ENCODE measurements at regions not wholly inside any gene's neighbourhood (a gene's known extent, or its start where the extent isn't known, plus 50 kb on each side); places are given as distances from the start of the nearest gene placed in this dataset.

DNA sequence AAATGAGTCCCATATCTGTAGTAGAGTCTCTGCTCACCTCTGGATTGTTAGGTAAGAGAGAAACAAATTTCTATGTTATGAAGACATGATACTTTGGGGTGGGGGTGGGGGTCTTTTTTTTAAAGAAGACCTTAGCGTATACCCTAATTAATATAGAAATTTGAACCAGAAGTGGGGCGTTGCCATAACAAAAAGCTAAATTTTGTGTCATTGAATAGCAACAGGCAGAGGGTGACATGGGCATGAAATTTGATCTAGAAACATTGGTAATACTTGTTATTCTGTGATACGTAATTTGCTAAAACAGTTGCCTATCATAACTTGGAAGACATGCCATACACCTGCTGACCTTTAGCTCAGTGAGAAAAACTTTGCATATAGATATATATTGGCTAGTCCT is 92.3 kb upstream of the SLC38A2 start:
- no peaks in the 10 kb centered on the region for H4K20me1 ChIP-seq (ENCODE audit: insufficient read depth, low read length)
- TF ChIP-seq EZH2 (IDR thresholded peaks at IDR 0.05; ENCODE audit: borderline replicate concordance, low read length) = no peak
- TF ChIP-seq, protein P1, sequence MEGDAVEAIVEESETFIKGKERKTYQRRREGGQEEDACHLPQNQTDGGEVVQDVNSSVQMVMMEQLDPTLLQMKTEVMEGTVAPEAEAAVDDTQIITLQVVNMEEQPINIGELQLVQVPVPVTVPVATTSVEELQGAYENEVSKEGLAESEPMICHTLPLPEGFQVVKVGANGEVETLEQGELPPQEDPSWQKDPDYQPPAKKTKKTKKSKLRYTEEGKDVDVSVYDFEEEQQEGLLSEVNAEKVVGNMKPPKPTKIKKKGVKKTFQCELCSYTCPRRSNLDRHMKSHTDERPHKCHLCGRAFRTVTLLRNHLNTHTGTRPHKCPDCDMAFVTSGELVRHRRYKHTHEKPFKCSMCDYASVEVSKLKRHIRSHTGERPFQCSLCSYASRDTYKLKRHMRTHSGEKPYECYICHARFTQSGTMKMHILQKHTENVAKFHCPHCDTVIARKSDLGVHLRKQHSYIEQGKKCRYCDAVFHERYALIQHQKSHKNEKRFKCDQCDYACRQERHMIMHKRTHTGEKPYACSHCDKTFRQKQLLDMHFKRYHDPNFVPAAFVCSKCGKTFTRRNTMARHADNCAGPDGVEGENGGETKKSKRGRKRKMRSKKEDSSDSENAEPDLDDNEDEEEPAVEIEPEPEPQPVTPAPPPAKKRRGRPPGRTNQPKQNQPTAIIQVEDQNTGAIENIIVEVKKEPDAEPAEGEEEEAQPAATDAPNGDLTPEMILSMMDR (IDR thresholded peaks at IDR 0.05; ENCODE audit: low read length) = no peak
- no peaks in the 10 kb centered on the region for H3K9me2 ChIP-seq (ENCODE audit: low read depth, low read length)
- no peaks in the 10 kb centered on the region for H3K36me3 ChIP-seq (ENCODE audit: insufficient read depth, low read length)
- H3K79me2 ChIP-seq (ENCODE audit: insufficient read depth, low read length) = no peaks in the 10 kb centered on the region
- peaks cover 3% of the 10 kb centered on the region for H3K4me1 ChIP-seq (ENCODE audit: insufficient read depth, low read length, severe bottlenecking)
- no peak overlapping the region for H2AFZ ChIP-seq (ENCODE audit: low read length)
- H3F3A ChIP-seq (ENCODE audit: insufficient read depth, low read length) = no peaks in the 10 kb centered on the region
- H3K9me3 ChIP-seq (ENCODE audit: low read length) = no peaks in the 10 kb centered on the region
- H3K4me2 ChIP-seq (ENCODE audit: low read length) = no peak overlapping the region
- no peak overlapping the region for H3K9ac ChIP-seq (ENCODE audit: low read length)
- H3K27ac ChIP-seq (ENCODE audit: low read depth, low read length, poor library complexity, severe bottlenecking) = no peak overlapping the region
- no peak overlapping the region for H3K4me3 ChIP-seq (ENCODE audit: low read depth, low read length, poor library complexity, severe bottlenecking)
- no peaks in the 10 kb centered on the region for H3K27me3 ChIP-seq (ENCODE audit: insufficient read depth, low read length)

- Histone ChIP-seq H3K27ac (ENCODE audit: low read depth, low read length, poor library complexity, severe bottlenecking) (no peak overlapping the region), H3K4me1 (ENCODE audit: insufficient read depth, low read length, severe bottlenecking) (peaks cover 4% of the 10 kb centered on the region), H3K9ac (ENCODE audit: low read length) (no peak overlapping the region), H3K4me3 (ENCODE audit: low read depth, low read length, poor library complexity, severe bottlenecking) (no peak overlapping the region), H3K79me2 (ENCODE audit: insufficient read depth, low read length) (no peaks in the 10 kb centered on the region), H3K9me2 (ENCODE audit: low read depth, low read length) (no peaks in the 10 kb centered on the region), H3F3A (ENCODE audit: insufficient read depth, low read length) (no peaks in the 10 kb centered on the region), H3K27me3 (ENCODE audit: insufficient read depth, low read length) (no peaks in the 10 kb centered on the region), H3K36me3 (ENCODE audit: insufficient read depth, low read length) (no peaks in the 10 kb centered on the region), H3K9me3 (ENCODE audit: low read length) (no peaks in the 10 kb centered on the region), H3K4me2 (ENCODE audit: low read length) (no peak overlapping the region), H4K20me1 (ENCODE audit: insufficient read depth, low read length) (no peaks in the 10 kb centered on the region), H2AFZ (ENCODE audit: low read length) (no peak overlapping the region)
- TF ChIP-seq, protein P1 (IDR thresholded peaks at IDR 0.05; ENCODE audit: low read length) = no peak
- no peak for TF ChIP-seq EZH2 (IDR thresholded peaks at IDR 0.05; ENCODE audit: borderline replicate concordance, low read length)
These were observed 90.2 kb upstream of the SLC38A2 start for GRCh38 chr12:46462641-46463355.

- H3K4me2 ChIP-seq (ENCODE audit: low read length) = no peak overlapping the region
- H3K9me3 ChIP-seq (ENCODE audit: low read length) = no peaks in the 10 kb centered on the region
- no peaks in the 10 kb centered on the region for H3K36me3 ChIP-seq (ENCODE audit: insufficient read depth, low read length)
- H4K20me1 ChIP-seq (ENCODE audit: insufficient read depth, low read length) = no peaks in the 10 kb centered on the region
- no peaks in the 10 kb centered on the region for H3K9me2 ChIP-seq (ENCODE audit: low read depth, low read length)
- no peaks in the 10 kb centered on the region for H3F3A ChIP-seq (ENCODE audit: insufficient read depth, low read length)
- H3K4me3 ChIP-seq (ENCODE audit: low read depth, low read length, poor library complexity, severe bottlenecking) = no peak overlapping the region
- no peak overlapping the region for H2AFZ ChIP-seq (ENCODE audit: low read length)
- TF ChIP-seq, protein P1 (IDR thresholded peaks at IDR 0.05; ENCODE audit: low read length) = no peak
- TF ChIP-seq EZH2 (IDR thresholded peaks at IDR 0.05; ENCODE audit: borderline replicate concordance, low read length) = no peak
- H3K4me1 ChIP-seq (ENCODE audit: insufficient read depth, low read length, severe bottlenecking) = peaks cover 4% of the 10 kb centered on the region
- no peak overlapping the region for H3K9ac ChIP-seq (ENCODE audit: low read length)
- no peaks in the 10 kb centered on the region for H3K79me2 ChIP-seq (ENCODE audit: insufficient read depth, low read length)
- H3K27me3 ChIP-seq (ENCODE audit: insufficient read depth, low read length) = no peaks in the 10 kb centered on the region
- no peak overlapping the region for H3K27ac ChIP-seq (ENCODE audit: low read depth, low read length, poor library complexity, severe bottlenecking)
These were observed 89.5 kb upstream of the SLC38A2 start for GRCh38 chr12:46461907-46462640.
